ENCODE measurements at regions not wholly inside any gene's neighbourhood (a gene's known extent, or its start where the extent isn't known, plus 50 kb on each side); places are given as distances from the start of the nearest gene placed in this dataset.

GRCh38 chr20:52682237-52682636, 289.9 kb upstream of the TSHZ2 start:
- TF ChIP-seq CTCF (IDR thresholded peaks at IDR 0.05; ENCODE audit: low read depth, low read length, missing input control) (no peak), SP1 (IDR thresholded peaks at IDR 0.05) (no peak), HNF4G (IDR thresholded peaks at IDR 0.05) (no peak), TAF1 (conservative IDR thresholded peaks at IDR 0.05) (no peak), RAD21 (IDR thresholded peaks at IDR 0.05) (no peak), YY1 (IDR thresholded peaks at IDR 0.05) (no peak), REST (IDR thresholded peaks at IDR 0.05) (no peak), MAX (IDR thresholded peaks at IDR 0.05) (no peak), EGR1 (IDR thresholded peaks at IDR 0.05; ENCODE audit: low read depth in 2 of 2) (no peak), JUND (IDR thresholded peaks at IDR 0.05) (no peak), ATF3 (IDR thresholded peaks at IDR 0.05) (no peak), NR2F2 (IDR thresholded peaks at IDR 0.05) (no peak)
